Chondrocyte (in vitro differentiated cells): ENCODE measurements at regions not wholly inside any gene's neighbourhood (a gene's known extent, or its start where the extent isn't known, plus 50 kb on each side); places are given as distances from the start of the nearest gene placed in this dataset.

ENCODE experiments used
- DNase-seq: peaks from one replicate; pipeline ENCODE4 v3.0.0; 2021; ENCODE audit warnings: mixed read lengths, low spot score
- H3K27ac Mint-ChIP-seq: one replicate; pipeline ENCODE4 v1.8.0; 2021; ENCODE audit warnings: mild to moderate bottlenecking, moderate library complexity, mixed read lengths; ENCODE audit not compliant: unreplicated experiment
- H3K27me3 Mint-ChIP-seq: 2 replicates; pipeline ENCODE4 v1.8.0; 2021; ENCODE audit warnings: low read depth, mixed read lengths
- H3K36me3 Mint-ChIP-seq: 2 replicates; pipeline ENCODE4 v1.8.0; 2021; ENCODE audit warnings: low read depth, mixed read lengths
- H3K4me1 Mint-ChIP-seq: 2 replicates; pipeline ENCODE4 v1.8.0; 2021; ENCODE audit warnings: low read depth, mild to moderate bottlenecking, mixed read lengths
- H3K4me3 Mint-ChIP-seq: one replicate; pipeline ENCODE4 v1.8.0; 2021; ENCODE audit warnings: mild to moderate bottlenecking, moderate library complexity, mixed read lengths; ENCODE audit not compliant: unreplicated experiment
- H3K9me3 Mint-ChIP-seq: 2 replicates; pipeline ENCODE4 v1.8.0; 2021; ENCODE audit warnings: low read depth, mixed read lengths
- CTCF ChIP-seq: fragments of 200-600 bp; sonication (generic); IDR thresholded peaks from 2 replicates; pipeline ENCODE4 v1.5.0; 2021; ENCODE audit warnings: antibody characterized with exemption, mild to moderate bottlenecking, moderate library complexity

GRCh38 chr6:9481292-9482029 lies 933.4 kb downstream of the TFAP2A start:
- H3K27me3 Mint-ChIP-seq, result no peaks in the 10 kb centered on the region
- no peaks in the 10 kb centered on the region for H3K36me3 Mint-ChIP-seq
- peak overlapping the region; percentile 63 for H3K27ac Mint-ChIP-seq
- no peak for DNase-seq
- TF ChIP-seq CTCF, result no peak
- H3K4me1 Mint-ChIP-seq, result peaks cover 15% of the 10 kb centered on the region
- H3K9me3 Mint-ChIP-seq, result no peaks in the 10 kb centered on the region
- no peak overlapping the region for H3K4me3 Mint-ChIP-seq

GRCh38 chr6:9468277-9468676 lies 946.6 kb downstream of the TFAP2A start:
- Mint-ChIP-seq H3K9me3 (no peaks in the 10 kb centered on the region), H3K27me3 (no peaks in the 10 kb centered on the region), H3K4me1 (peaks cover 11% of the 10 kb centered on the region), H3K36me3 (no peaks in the 10 kb centered on the region), H3K27ac (no peak overlapping the region), H3K4me3 (no peak overlapping the region)
- DNase-seq, result no peak
- TF ChIP-seq CTCF, result no peak

GRCh38 chr6:9467741-9468140 lies 947.1 kb downstream of the TFAP2A start:
- no peaks in the 10 kb centered on the region for H3K27me3 Mint-ChIP-seq
- no peak overlapping the region for H3K4me3 Mint-ChIP-seq
- H3K27ac Mint-ChIP-seq, result no peak overlapping the region
- H3K4me1 Mint-ChIP-seq, result peaks cover 11% of the 10 kb centered on the region
- TF ChIP-seq CTCF, result no peak
- no peak for DNase-seq
- H3K9me3 Mint-ChIP-seq, result no peaks in the 10 kb centered on the region
- H3K36me3 Mint-ChIP-seq, result no peaks in the 10 kb centered on the region

- H3K4me3 Mint-ChIP-seq, result no peak overlapping the region
- TF ChIP-seq CTCF, result no peak
- no peaks in the 10 kb centered on the region for H3K9me3 Mint-ChIP-seq
- H3K36me3 Mint-ChIP-seq, result no peaks in the 10 kb centered on the region
- peaks cover 7% of the 10 kb centered on the region for H3K4me1 Mint-ChIP-seq
- H3K27me3 Mint-ChIP-seq, result no peaks in the 10 kb centered on the region
- no peak for DNase-seq
- H3K27ac Mint-ChIP-seq, result no peak overlapping the region
These were observed 950.3 kb downstream of the TFAP2A start for GRCh38 chr6:9464583-9464982.

GRCh38 chr6:9463311-9463710 lies 951.6 kb downstream of the TFAP2A start:
- Mint-ChIP-seq H3K4me1 (peaks cover 7% of the 10 kb centered on the region), H3K36me3 (no peaks in the 10 kb centered on the region), H3K27me3 (no peaks in the 10 kb centered on the region), H3K4me3 (no peak overlapping the region), H3K9me3 (no peaks in the 10 kb centered on the region), H3K27ac (no peak overlapping the region)
- no peak for TF ChIP-seq CTCF
- no peak for DNase-seq
